ENCODE measurements at regions not wholly inside any gene's neighbourhood (a gene's known extent, or its start where the extent isn't known, plus 50 kb on each side); places are given as distances from the start of the nearest gene placed in this dataset.

GRCh38 chr3:69628951-69629350 lies 110.3 kb upstream of the MITF start:
- TF ChIP-seq POLR2AphosphoS5 (IDR thresholded peaks at IDR 0.05) (no peak), EP300 (IDR thresholded peaks at IDR 0.05; ENCODE audit: low read depth) (no peak)
- TF ChIP-seq, protein P1, sequence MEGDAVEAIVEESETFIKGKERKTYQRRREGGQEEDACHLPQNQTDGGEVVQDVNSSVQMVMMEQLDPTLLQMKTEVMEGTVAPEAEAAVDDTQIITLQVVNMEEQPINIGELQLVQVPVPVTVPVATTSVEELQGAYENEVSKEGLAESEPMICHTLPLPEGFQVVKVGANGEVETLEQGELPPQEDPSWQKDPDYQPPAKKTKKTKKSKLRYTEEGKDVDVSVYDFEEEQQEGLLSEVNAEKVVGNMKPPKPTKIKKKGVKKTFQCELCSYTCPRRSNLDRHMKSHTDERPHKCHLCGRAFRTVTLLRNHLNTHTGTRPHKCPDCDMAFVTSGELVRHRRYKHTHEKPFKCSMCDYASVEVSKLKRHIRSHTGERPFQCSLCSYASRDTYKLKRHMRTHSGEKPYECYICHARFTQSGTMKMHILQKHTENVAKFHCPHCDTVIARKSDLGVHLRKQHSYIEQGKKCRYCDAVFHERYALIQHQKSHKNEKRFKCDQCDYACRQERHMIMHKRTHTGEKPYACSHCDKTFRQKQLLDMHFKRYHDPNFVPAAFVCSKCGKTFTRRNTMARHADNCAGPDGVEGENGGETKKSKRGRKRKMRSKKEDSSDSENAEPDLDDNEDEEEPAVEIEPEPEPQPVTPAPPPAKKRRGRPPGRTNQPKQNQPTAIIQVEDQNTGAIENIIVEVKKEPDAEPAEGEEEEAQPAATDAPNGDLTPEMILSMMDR (IDR thresholded peaks at IDR 0.05): no peak

Data from transverse colon (tissue), 4 donors.